Activated naive CD4-positive, alpha-beta T cell treated with Interleukin-2 at 50 U/mL for 16 hours (primary cell): ENCODE measurements at regions not wholly inside any gene's neighbourhood (a gene's known extent, or its start where the extent isn't known, plus 50 kb on each side); places are given as distances from the start of the nearest gene placed in this dataset.

Experiments
- DNase-seq: peaks from one replicate; pipeline ENCODE4 v3.0.0-alpha.2; 2020

- DNase-seq = no peak
Observed at GRCh38 chr5:2598503-2598902, 153.0 kb downstream of the IRX2 start.

GRCh38 chr5:2594701-2595100, 156.8 kb downstream of the IRX2 start:
- DNase-seq = no peak

- DNase-seq = no peak
Observed at GRCh38 chr5:2592766-2593165, 158.7 kb downstream of the IRX2 start.

GRCh38 chr5:2591777-2592453, 159.6 kb downstream of the IRX2 start:
- DNase-seq = no peak

GRCh38 chr5:2588850-2589501, 162.5 kb downstream of the IRX2 start:
- no peak for DNase-seq

GRCh38 chr5:2587189-2588031, 164.1 kb downstream of the IRX2 start:
- DNase-seq = no peak

- DNase-seq = no peak
Observed at GRCh38 chr5:2586016-2586715, 165.3 kb downstream of the IRX2 start.

GRCh38 chr5:2584579-2585269, 166.8 kb downstream of the IRX2 start:
- DNase-seq = no peak

GRCh38 chr5:2582507-2582906, 169.0 kb downstream of the IRX2 start:
- DNase-seq = no peak

GRCh38 chr5:2582106-2582505, 169.4 kb downstream of the IRX2 start:
- no peak for DNase-seq

GRCh38 chr5:2581418-2581817, 170.1 kb downstream of the IRX2 start:
- no peak for DNase-seq

GRCh38 chr5:2579126-2579525, 172.4 kb downstream of the IRX2 start:
- no peak for DNase-seq

GRCh38 chr5:2577312-2578036, 174.0 kb downstream of the IRX2 start:
- no peak for DNase-seq

GRCh38 chr5:2576823-2577222, 174.7 kb downstream of the IRX2 start:
- DNase-seq = no peak

GRCh38 chr5:2575871-2576270, 175.6 kb downstream of the IRX2 start:
- DNase-seq = no peak

- DNase-seq = no peak
Observed at GRCh38 chr5:2575292-2575691, 176.2 kb downstream of the IRX2 start.

- DNase-seq = no peak
Observed at GRCh38 chr5:2574155-2574554, 177.3 kb downstream of the IRX2 start.

GRCh38 chr5:2570586-2570985, 180.9 kb downstream of the IRX2 start:
- no peak for DNase-seq

- DNase-seq = no peak
Observed at GRCh38 chr5:2569774-2570542, 181.5 kb downstream of the IRX2 start.

GRCh38 chr5:2569176-2569575, 182.3 kb downstream of the IRX2 start:
- DNase-seq = no peak

- DNase-seq = no peak
Observed at GRCh38 chr5:2566284-2566683, 185.2 kb downstream of the IRX2 start.
